T-helper 2 cell (primary cell): ENCODE measurements at regions not wholly inside any gene's neighbourhood (a gene's known extent, or its start where the extent isn't known, plus 50 kb on each side); places are given as distances from the start of the nearest gene placed in this dataset.

ENCODE experiments used
- DNase-seq, 5 experiments: peaks; one replicate each; pipeline versions ENCODE4 v3.0.0 to v3.0.0-alpha.2; 2012 to 2022

DNA sequence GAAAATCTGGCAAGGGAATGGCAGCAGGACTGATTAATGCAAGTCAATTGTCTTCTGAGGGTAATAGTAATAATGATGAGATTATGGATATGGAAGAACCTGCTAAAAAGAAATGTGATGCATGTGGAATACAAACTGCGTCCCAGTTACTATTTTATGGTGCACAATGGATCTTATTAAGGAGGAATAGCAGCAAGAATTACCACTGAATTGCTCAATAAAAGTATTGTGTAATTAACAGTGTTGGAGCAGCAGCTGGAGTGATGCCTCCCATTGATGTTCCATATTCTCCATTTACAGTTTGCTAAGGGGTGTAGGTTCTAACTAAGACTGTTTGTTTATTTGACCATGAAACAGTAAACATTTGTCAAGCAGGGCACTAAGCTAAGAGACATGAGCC lies 167.9 kb downstream of the HRH4 start:
- no peak for DNase-seq

DNA sequence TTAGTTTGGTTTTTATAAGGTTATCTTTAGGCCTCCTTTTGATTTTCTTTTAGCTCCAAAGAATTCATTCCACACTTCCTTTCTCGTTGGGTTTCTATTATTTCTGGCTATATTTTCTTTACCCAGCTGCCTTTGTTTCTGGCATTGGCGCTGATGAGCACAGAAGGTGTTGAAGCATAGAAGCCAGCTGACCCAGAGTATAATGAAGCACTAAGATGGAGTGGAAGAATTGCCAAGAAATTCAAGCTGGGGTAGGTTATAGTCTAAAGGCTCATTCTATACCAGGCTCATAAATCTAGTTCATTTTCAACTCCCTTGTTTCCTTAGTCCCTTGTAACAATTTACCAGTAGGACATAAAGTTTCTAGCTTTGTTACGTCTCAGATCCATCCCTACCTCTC lies 169.5 kb downstream of the HRH4 start:
- DNase-seq: no peak

- no peak for DNase-seq
These were observed 170.0 kb downstream of the HRH4 start for GRCh38 chr18:24630346-24630880.

DNA sequence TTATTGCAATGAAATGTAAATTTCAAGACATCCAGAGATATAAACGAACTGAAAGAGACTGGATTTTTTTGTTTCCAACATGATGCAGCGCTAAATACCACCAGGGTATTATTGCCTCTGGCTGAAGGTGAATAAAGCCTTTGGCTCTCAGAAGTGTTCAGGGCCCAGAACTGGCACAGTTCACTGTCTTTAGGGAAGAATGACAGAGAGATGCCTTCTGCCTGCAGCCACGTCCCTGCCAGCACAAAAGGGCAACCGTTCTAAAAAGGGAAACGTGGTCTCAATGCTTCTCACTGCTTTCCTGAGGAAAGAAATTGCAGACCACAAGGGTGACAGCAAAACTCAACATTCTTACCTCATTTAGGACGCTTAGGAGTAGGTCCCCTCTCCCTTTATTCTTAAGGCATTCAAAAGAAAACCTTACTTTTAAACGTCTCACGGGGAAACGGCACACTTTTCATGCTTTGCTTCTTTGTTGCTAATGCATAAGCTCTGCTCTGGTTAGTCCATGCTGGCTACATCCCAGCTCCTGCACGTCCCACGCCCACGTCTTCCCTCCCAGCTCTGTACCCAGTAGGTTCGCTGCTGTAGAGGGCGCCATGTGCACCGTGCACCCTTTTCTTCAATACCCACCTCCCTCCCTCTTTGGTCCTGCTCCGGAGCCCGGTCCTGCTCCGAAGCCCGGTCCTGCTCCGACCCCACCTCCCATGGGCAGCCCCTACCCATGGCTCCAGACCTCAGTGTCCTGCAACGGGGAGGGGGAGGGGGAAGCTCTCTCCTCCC lies 171.0 kb downstream of the HRH4 start:
- no peak for DNase-seq

GRCh38 chr18:24632158-24632988 lies 171.9 kb downstream of the HRH4 start:
- no peak for DNase-seq

GRCh38 chr18:24633121-24633520 lies 172.7 kb downstream of the HRH4 start:
- no peak for DNase-seq

GRCh38 chr18:24649571-24649970 lies 189.1 kb downstream of the HRH4 start:
- no peak for DNase-seq

DNA sequence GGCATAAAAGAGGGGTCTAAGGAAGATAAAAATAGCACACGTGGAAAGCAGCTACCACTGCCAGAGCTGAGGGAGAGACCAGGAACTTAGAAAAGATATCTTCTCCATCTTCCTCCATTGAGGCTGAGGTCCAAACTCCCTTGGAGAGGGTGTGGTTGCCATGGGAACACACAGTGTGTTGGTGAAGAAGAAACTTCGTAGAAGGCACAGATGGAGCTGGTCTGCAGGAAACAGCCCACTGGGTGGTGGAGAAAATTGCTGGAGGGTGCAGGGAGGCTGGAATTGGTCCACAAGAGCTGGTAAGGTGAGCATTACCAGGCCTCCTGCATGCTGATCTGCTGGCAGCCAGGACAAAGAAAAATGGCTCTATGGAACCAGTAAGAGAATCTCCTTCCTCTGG lies 191.0 kb downstream of the HRH4 start:
- DNase-seq: no peak

GRCh38 chr18:24656050-24656449 lies 195.6 kb downstream of the HRH4 start:
- no peak for DNase-seq

DNA sequence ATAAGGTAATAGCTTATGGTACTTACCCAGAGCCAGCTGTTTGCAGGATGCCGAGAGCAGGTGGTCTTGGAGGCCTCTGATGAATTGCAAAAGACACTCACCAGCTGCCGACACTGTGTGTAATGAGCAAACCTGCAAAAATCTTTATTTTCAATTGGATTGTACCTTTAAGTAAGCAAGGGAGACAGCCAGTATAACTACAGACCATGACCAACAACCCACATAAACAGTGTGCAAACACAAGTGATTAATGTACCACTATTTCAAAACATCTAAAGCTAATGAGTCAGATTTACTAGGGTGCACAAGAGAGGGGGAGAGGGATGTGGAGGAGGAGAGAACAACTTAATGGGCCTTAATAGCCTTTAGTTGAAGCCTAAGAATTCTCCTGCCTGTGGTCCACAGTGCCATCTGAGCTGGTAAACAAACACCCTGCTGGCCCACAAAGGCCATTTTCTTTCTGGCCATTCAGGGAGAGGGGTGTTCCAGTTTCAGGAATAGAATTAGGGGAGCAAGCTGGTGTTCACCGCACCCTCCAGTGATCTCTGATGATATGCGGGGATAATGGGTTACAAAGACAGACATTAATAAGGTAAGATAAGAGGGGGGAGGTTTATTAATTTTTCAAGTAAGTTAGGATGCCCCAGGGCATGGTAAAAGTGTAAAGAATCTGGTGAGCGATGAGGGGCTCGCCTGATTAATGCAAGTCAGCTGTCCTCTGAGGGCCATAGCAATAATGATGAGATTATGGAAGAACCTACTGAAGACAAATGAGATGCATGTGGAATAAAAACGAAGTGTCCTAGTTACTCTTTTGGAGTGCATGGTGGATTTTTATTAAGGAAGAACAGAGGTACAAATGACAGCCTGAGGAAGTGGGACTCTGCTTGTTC lies 196.4 kb downstream of the HRH4 start:
- DNase-seq: no peak

DNA sequence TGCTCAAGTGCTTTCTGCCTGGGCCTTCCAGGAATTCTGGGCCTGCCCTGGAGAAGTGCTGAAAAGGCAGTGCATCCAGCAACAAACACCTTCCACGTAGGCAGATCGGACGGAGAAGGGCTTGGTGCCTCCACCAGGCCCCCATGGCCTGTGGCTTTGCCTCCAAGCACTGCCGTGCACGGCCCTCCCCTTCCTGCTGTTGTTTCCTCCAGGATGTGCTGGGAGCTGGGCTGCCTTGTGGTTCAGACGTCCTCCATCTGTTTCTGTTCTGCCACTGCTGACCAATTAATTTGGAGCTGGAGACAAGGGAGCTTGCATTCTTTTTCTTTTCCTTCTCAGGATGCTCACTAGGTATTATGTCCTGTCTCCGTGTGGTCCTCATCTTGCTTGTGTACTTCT lies 197.0 kb downstream of the HRH4 start:
- no peak for DNase-seq

GRCh38 chr18:24658302-24658701 lies 197.9 kb downstream of the HRH4 start:
- no peak for DNase-seq

DNA sequence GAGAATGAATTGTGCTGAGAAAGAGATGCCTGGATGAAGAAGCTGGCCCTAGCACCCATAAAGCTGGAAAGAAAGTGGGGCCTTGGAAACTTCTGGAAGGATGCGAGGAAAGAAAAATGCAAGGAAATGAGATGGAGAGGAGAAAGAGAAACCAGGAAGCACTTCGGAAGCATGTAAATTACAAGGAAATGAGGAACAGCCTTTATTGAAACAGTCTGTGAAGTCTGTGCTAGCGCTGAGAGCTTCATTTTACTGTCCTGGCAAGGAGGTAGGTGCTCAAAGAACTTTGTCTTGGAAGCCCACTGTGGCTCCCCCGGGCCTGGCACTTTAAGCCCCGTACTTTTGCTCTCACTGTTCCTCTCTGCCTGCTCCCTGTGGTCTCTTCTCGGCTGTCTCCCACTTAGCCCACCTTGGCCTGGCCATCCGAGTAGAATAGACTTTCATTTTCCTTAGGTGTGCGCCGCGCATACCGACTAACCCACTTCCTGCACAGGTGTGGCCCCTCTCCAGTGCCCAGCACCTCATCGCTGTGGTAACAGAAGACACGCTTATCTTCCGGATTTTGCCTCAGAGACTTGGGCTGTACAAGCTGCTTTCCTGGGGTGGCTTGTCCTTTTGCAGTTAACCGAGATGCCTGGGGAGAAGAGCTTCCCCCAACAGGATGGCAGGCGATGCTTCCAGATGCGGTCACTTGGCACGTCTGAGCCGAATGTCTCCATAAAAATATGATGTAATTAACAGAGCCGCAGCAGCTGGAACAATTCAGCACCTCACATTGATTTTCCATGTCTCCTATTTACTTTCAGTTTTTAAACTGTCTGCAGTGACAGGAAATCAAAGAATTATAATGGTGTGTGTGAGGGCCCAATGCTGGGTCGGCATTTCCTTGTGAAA lies 199.6 kb downstream of the HRH4 start:
- DNase-seq: peak in 2 of 5 experiments; percentile 28 to 74

DNA sequence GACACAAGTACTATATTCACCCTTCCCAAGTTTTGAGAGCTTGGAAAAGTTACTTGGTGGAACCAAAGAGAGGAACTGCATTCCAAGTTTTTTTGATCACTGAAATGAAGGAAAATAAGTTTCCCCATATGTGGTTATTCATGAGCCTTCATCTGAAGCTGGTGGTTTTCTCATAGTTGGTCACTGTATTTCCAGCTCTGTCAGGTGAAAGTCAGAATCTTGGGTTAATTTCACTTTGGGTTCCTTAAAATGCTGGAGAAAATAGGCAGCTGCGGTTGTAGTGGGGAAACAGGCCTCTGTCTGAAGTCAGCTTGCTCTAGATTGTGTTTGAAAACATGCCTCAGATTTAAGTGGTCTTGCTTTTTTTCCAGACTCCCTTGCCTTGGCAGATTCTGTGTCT lies 200.5 kb downstream of the HRH4 start:
- no peak for DNase-seq

DNA sequence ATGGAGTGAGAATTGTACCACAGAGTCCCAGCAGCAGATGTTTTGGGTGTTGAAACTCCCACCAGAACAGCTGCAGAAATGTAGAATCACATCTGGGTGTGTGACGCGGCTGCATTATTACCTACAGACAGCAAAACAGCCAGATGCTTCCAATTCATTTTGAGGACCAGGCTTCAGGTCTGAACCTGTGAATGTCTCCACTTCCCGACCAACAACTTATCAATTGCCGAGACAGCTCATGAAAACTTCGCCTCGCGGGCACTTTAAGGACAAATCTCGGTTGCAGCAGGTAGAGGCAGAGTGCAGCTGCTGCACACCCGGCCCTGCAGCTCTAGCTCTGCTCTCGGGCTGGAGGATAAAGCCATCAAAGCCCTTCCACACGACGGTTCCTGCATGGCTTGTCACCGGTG lies 202.0 kb downstream of the HRH4 start:
- no peak for DNase-seq

DNA sequence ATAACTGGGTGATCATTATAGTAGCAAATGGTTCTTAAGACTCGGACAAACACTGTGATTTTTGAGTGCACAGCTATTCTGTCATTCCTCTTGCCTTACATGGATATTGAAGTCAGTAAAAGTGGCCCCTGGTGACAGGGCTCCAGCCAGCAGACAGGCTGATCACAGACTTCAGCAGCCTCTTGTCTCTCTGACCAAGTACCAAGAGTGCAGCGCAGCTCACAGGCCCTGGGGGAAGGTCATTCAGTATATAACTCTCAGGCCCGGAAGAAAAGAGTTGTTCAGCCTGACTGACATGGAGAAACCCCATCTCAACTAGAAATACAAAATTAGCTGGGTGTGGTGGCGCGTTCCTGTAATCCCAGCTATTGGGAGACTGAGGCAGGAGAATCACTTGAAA lies 202.6 kb downstream of the HRH4 start:
- DNase-seq: no peak

GRCh38 chr18:24669015-24669414 lies 208.6 kb downstream of the HRH4 start:
- no peak for DNase-seq

DNA sequence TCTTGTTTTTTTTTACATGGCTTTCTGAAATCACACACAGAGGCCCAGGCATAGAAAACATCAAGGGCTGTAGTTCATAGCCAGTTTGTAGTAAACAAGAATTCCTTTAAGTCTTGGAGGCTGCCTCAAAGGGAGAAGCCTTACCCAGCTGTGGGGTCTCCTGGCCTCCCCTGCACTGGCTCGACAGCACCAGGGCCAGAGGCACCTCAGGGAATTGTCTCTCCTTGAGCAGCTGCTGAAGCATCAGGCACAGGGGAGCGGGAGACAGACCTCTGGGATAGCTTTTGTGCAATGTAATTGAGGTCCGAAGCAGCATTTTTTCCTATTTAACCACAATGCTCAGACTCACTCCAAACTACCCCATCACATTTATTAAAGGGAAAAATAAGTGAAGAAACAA lies 209.1 kb downstream of the HRH4 start:
- DNase-seq: no peak

- DNase-seq: peak in 1 of 5 experiments; percentile 21
These were observed 211.9 kb downstream of the HRH4 start for GRCh38 chr18:24672165-24672941.

- peak in 1 of 5 experiments; percentile 69 for DNase-seq
These were observed 213.8 kb downstream of the HRH4 start for GRCh38 chr18:24674200-24674599.

DNA sequence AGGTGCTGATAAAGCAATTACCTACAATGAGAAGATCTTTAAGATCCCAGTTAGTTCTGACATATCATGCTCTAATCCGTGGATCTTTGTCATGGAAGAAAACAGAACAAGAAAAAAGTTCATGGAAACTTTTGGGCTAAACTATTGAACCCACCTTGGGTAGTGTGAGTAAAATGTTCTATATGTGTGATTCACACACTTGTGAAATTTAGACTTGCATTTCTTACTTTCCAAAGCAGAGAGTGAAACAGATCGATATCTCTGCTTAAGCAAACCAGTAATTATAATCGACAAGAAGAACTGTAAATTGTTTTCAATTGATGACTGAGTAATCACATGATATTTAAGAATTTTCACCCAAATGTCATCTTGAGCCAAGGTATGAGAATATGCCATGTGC lies 214.2 kb downstream of the HRH4 start:
- DNase-seq: peak in 1 of 5 experiments; percentile 51
